Right atrium auricular region (tissue), 2 donors: ENCODE measurements at regions not wholly inside any gene's neighbourhood (a gene's known extent, or its start where the extent isn't known, plus 50 kb on each side); places are given as distances from the start of the nearest gene placed in this dataset.

ENCODE experiments used
- DNase-seq: peaks from one replicate; pipeline ENCODE4 v3.0.0-alpha.2; 2019; ENCODE audit warnings: low spot score
- H3K27ac ChIP-seq, 2 donors: fragments of 200-600 bp; sonication (generic); 1 replicate in 1 of 2; 2 replicates in 1 of 2; pipeline ENCODE4 v1.5.1; 2016 to 2019
- H3K27me3 ChIP-seq, 2 donors: fragments of 200-600 bp; sonication (generic); one replicate each; pipeline versions ENCODE4 v1.5.1 to v1.6.0; 2017 to 2019
- H3K36me3 ChIP-seq: fragments of 200-600 bp; sonication (generic); one replicate; pipeline ENCODE4 v1.5.1; 2016
- H3K4me1 ChIP-seq, 2 donors: fragments of 200-600 bp; sonication (generic); one replicate each; pipeline versions ENCODE4 v1.5.1 to v1.6.0; 2017 to 2019
- H3K4me3 ChIP-seq, 2 donors: fragments of 200-600 bp; sonication (generic); 1 replicate in 1 of 2; 2 replicates in 1 of 2; pipeline ENCODE4 v1.5.1; 2017 to 2019; ENCODE audit warnings: mild to moderate bottlenecking in 1 of 2, moderate library complexity in 1 of 2
- H3K9me3 ChIP-seq, 2 donors: fragments of 200-600 bp; sonication (generic); one replicate each; pipeline ENCODE4 v1.5.1; 2019
- CTCF ChIP-seq, 2 donors: fragments of 200-600 bp; sonication (generic); IDR thresholded peaks; one replicate each; pipeline ENCODE4 v1.5.1; 2019; ENCODE audit warnings: antibody characterized with exemption in 2 of 2

GRCh38 chr5:128667751-128668150 lies 129.7 kb upstream of the FBN2 start:
- Histone ChIP-seq H3K4me1 (no peaks in the 10 kb centered on the region), H3K27me3 (no peaks in the 10 kb centered on the region), H3K27ac (no peak overlapping the region), H3K36me3 (no peaks in the 10 kb centered on the region), H3K9me3 (no peaks in the 10 kb centered on the region), H3K4me3 (no peak overlapping the region)
- DNase-seq: no peak
- no peak for TF ChIP-seq CTCF (IDR thresholded peaks at IDR 0.05)

GRCh38 chr5:128668921-128669320 lies 130.9 kb upstream of the FBN2 start:
- H3K9me3 ChIP-seq: no peaks in the 10 kb centered on the region
- no peak overlapping the region for H3K27ac ChIP-seq
- no peak for TF ChIP-seq CTCF (IDR thresholded peaks at IDR 0.05)

GRCh38 chr5:128669803-128670202 lies 131.8 kb upstream of the FBN2 start:
- H3K36me3 ChIP-seq: no peaks in the 10 kb centered on the region

More at GRCh38 chr5:128668921-128669320, 130.9 kb upstream of the FBN2 start:
- no peaks in the 10 kb centered on the region for H3K4me1 ChIP-seq
- no peaks in the 10 kb centered on the region for H3K36me3 ChIP-seq
- DNase-seq: no peak
- no peak overlapping the region for H3K4me3 ChIP-seq
- no peaks in the 10 kb centered on the region for H3K27me3 ChIP-seq

GRCh38 chr5:128671943-128672342 lies 133.9 kb upstream of the FBN2 start:
- Histone ChIP-seq H3K4me3 (no peak overlapping the region), H3K27ac (no peak overlapping the region), H3K36me3 (no peaks in the 10 kb centered on the region), H3K27me3 (no peaks in the 10 kb centered on the region), H3K4me1 (no peaks in the 10 kb centered on the region), H3K9me3 (peaks cover 0 to 4% of the 10 kb centered on the region in 2 donors)
- TF ChIP-seq CTCF (IDR thresholded peaks at IDR 0.05): no peak
- no peak for DNase-seq

More at GRCh38 chr5:128669803-128670202, 131.8 kb upstream of the FBN2 start:
- Histone ChIP-seq H3K27me3 (no peaks in the 10 kb centered on the region), H3K27ac (no peak overlapping the region), H3K4me1 (no peaks in the 10 kb centered on the region), H3K9me3 (no peaks in the 10 kb centered on the region), H3K4me3 (no peak overlapping the region)
- no peak for TF ChIP-seq CTCF (IDR thresholded peaks at IDR 0.05)
- no peak for DNase-seq

GRCh38 chr5:128673000-128673399 lies 135.0 kb upstream of the FBN2 start:
- no peak overlapping the region for H3K27ac ChIP-seq
- no peaks in the 10 kb centered on the region for H3K36me3 ChIP-seq
- DNase-seq: no peak
- H3K4me3 ChIP-seq: no peak overlapping the region
- no peak for TF ChIP-seq CTCF (IDR thresholded peaks at IDR 0.05)
- no peaks in the 10 kb centered on the region for H3K27me3 ChIP-seq
- peaks cover 0 to 4% of the 10 kb centered on the region in 2 donors for H3K9me3 ChIP-seq
- H3K4me1 ChIP-seq: no peaks in the 10 kb centered on the region

- DNase-seq: no peak
- Histone ChIP-seq H3K36me3 (no peaks in the 10 kb centered on the region), H3K27me3 (no peaks in the 10 kb centered on the region), H3K9me3 (peaks cover 0 to 4% of the 10 kb centered on the region in 2 donors), H3K27ac (no peak overlapping the region), H3K4me1 (no peaks in the 10 kb centered on the region), H3K4me3 (no peak overlapping the region)
- TF ChIP-seq CTCF (IDR thresholded peaks at IDR 0.05): no peak
Measured at GRCh38 chr5:128673411-128673957, 135.4 kb upstream of the FBN2 start.
